HEK293T (cell line): ENCODE measurements at regions not wholly inside any gene's neighbourhood (a gene's known extent, or its start where the extent isn't known, plus 50 kb on each side); places are given as distances from the start of the nearest gene placed in this dataset.

ENCODE experiments used
- BHLHE40 ChIP-seq: fragments of 450-650 bp; IDR thresholded peaks from 2 replicates; pipeline ENCODE4 v1.6.1; 2016; ENCODE audit warnings: mild to moderate bottlenecking, moderate library complexity, borderline replicate concordance
- CTBP1 ChIP-seq: fragments of 450-650 bp; IDR thresholded peaks from 2 replicates; pipeline ENCODE4 v1.6.1; 2016; ENCODE audit warnings: borderline replicate concordance
- ELF4 ChIP-seq: fragments of 450-650 bp; IDR thresholded peaks from 2 replicates; pipeline ENCODE4 v1.6.1; 2017; ENCODE audit warnings: antibody characterized with exemption
- FOXK2 ChIP-seq: fragments of 450-650 bp; IDR thresholded peaks from 2 replicates; pipeline ENCODE4 v1.6.1; 2016; ENCODE audit warnings: mild to moderate bottlenecking
- FOXM1 ChIP-seq: fragments of 450-650 bp; IDR thresholded peaks from 2 replicates; pipeline ENCODE4 v1.6.1; 2017; ENCODE audit warnings: mild to moderate bottlenecking, borderline replicate concordance
- NFRKB ChIP-seq: fragments of 450-650 bp; IDR thresholded peaks from 2 replicates; pipeline ENCODE4 v1.6.1; 2016; ENCODE audit warnings: mild to moderate bottlenecking, moderate library complexity
- SP1 ChIP-seq: fragments of 450-650 bp; IDR thresholded peaks from 2 replicates; pipeline ENCODE4 v1.6.1; 2017
- SUZ12 ChIP-seq: fragments of 450-650 bp; IDR thresholded peaks from 2 replicates; pipeline ENCODE4 v1.6.1; 2016; ENCODE audit warnings: mild to moderate bottlenecking
- TARDBP ChIP-seq: fragments of 450-650 bp; IDR thresholded peaks from 2 replicates; pipeline ENCODE4 v1.6.1; 2016
- ZNF384 ChIP-seq: fragments of 450-650 bp; IDR thresholded peaks from 2 replicates; pipeline ENCODE4 v1.6.1; 2016
- TF ChIP-seq, protein P1 (sequence below): fragments of 450-650 bp; IDR thresholded peaks from 2 replicates; pipeline ENCODE4 v1.6.1; 2016

DNA sequence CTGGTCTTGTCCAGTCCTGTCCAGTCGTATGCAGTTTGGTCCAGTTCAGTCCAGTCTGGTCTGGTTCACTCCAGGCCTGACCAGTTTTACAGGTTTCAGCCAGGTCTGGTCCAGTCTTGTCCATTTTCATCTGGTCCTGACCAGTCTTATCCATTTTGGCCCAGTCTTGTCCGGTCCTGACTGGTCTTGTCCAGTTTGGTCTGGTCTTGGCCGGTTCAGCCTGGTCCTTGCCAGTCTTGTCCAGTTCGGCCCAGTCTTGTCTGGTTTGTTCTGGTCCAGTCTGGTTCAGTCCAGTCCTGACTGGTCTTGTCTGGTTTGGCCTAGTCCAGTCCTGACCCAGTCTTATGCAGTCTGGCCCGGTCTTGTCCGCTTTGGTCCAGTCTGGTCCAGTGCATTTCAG lies 380.2 kb downstream of the OR4C45 start:
- TF ChIP-seq BHLHE40 (no peak), ZNF384 (no peak), TARDBP (no peak), CTBP1 (no peak), SP1 (no peak), FOXM1 (no peak), ELF4 (no peak), SUZ12 (no peak), NFRKB (no peak), FOXK2 (no peak)
- TF ChIP-seq, protein P1, sequence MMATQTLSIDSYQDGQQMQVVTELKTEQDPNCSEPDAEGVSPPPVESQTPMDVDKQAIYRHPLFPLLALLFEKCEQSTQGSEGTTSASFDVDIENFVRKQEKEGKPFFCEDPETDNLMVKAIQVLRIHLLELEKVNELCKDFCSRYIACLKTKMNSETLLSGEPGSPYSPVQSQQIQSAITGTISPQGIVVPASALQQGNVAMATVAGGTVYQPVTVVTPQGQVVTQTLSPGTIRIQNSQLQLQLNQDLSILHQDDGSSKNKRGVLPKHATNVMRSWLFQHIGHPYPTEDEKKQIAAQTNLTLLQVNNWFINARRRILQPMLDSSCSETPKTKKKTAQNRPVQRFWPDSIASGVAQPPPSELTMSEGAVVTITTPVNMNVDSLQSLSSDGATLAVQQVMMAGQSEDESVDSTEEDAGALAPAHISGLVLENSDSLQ = no peak
